Erythroblast (primary cell): ENCODE measurements at regions not wholly inside any gene's neighbourhood (a gene's known extent, or its start where the extent isn't known, plus 50 kb on each side); places are given as distances from the start of the nearest gene placed in this dataset.

Experiments used
- DNase-seq, 2 experiments: peaks; one replicate each; lab custom pipeline; 2025; lab: John Stamatoyannopoulos, UW
- GATA1 ChIP-seq: IDR thresholded peaks from 2 replicates; pipeline ENCODE4 v1.6.1; 2011; ENCODE audit warnings: low read depth, mild to moderate bottlenecking, control low read depth, low read length, moderate library complexity
- POLR2A ChIP-seq: IDR thresholded peaks from 2 replicates; pipeline ENCODE4 v1.6.1; 2011; ENCODE audit warnings: mild to moderate bottlenecking, low read length

DNA sequence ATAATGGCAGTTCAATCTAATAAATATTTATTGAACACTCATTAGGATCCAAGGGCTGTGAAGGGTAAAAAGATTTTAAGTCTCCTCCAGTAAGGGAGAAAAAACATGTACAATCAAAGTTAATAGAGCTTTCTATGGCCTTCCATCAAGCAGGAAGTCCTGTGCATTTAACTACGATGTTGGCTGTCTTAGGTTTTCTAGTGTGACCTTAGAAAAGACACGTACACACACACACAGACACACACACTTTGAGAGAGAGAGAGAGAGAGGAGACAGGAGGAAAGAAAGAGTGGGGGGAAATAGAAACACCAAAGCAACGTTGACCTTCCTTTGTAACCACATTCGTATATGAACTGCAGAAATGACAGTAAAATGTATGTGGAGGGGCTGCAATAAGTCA lies 126.1 kb upstream of the TMC3 start:
- DNase-seq = no peak
- TF ChIP-seq GATA1 = no peak
- TF ChIP-seq POLR2A = no peak

GRCh38 chr15:81498294-81498693 lies 124.3 kb upstream of the TMC3 start:
- no peak for TF ChIP-seq GATA1
- no peak for DNase-seq

GRCh38 chr15:81497238-81497637 lies 123.2 kb upstream of the TMC3 start:
- TF ChIP-seq POLR2A = no peak
- TF ChIP-seq GATA1 = no peak
- no peak for DNase-seq

- TF ChIP-seq POLR2A (no peak), GATA1 (no peak)
- no peak for DNase-seq
Observed at GRCh38 chr15:81495780-81496467, 121.9 kb upstream of the TMC3 start.

GRCh38 chr15:81492969-81493645 lies 119.1 kb upstream of the TMC3 start:
- TF ChIP-seq POLR2A = no peak
- no peak for TF ChIP-seq GATA1
- DNase-seq = no peak

DNA sequence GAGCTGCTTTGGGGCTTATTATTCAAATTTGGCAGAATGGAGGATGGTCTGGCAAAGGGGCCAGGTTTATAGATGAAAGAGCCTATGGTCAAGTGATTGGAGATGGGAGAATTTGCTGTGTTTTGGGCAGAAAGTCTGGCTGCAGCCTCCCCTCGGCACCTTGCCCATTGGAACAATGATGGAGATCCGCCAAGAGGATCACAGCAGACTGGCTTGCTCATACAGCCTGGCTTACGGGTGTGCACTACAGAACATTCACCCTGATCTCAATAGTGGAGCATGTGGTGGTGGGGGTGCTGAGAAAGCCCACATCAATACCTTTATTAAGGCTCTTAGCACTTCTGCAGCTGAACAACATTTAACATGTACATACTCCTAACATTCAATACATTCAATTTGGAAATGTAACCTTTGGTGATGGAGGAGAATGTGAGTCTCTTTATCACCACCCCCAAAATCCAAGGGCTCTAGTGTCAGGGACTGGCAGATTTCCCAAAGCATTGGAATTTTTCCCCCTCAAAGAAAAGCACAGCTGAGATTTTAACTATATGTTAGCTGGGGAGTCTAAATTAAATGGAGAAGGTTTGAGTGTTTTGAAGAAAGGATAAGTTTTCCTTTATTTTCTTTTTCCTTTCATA lies 118.4 kb upstream of the TMC3 start:
- TF ChIP-seq POLR2A = no peak
- TF ChIP-seq GATA1 = no peak
- no peak for DNase-seq

DNA sequence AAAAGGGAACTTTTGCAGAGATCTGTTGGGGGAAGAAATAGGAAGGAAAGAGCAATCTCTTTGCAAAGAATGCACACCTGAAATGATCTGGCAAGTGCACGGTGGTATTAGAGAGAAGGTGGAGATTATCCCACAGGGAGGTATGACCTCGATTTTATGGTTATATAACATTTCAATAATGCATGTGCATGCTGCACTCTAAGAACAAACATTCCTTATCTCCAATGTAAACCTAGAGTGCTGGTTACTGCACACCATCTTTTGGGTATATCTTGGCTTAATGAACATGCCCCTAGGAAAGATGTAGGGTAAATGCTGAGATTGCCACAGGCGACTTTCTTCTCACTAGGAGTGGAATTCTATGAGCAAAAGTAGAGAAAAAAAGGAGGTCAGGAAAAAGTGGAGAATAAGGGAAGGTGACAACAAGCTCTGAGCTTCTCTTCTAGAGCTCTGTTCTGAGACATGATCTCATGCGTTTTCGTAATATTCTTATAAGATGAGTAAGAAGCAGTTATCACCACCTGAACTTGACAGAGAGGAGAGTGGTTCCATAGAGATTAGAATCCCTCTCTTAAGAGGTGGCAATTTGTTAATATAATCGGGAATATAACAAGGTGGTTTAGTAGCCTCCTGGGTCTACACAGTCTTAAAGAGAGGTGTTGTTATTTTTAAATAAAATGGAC lies 117.5 kb upstream of the TMC3 start:
- TF ChIP-seq GATA1 (no peak), POLR2A (no peak)

GRCh38 chr15:81485806-81486205 lies 111.8 kb upstream of the TMC3 start:
- DNase-seq = no peak
- TF ChIP-seq GATA1 (no peak), POLR2A (no peak)

More for the DNA sequence above, 117.5 kb upstream of the TMC3 start:
- DNase-seq = no peak

DNA sequence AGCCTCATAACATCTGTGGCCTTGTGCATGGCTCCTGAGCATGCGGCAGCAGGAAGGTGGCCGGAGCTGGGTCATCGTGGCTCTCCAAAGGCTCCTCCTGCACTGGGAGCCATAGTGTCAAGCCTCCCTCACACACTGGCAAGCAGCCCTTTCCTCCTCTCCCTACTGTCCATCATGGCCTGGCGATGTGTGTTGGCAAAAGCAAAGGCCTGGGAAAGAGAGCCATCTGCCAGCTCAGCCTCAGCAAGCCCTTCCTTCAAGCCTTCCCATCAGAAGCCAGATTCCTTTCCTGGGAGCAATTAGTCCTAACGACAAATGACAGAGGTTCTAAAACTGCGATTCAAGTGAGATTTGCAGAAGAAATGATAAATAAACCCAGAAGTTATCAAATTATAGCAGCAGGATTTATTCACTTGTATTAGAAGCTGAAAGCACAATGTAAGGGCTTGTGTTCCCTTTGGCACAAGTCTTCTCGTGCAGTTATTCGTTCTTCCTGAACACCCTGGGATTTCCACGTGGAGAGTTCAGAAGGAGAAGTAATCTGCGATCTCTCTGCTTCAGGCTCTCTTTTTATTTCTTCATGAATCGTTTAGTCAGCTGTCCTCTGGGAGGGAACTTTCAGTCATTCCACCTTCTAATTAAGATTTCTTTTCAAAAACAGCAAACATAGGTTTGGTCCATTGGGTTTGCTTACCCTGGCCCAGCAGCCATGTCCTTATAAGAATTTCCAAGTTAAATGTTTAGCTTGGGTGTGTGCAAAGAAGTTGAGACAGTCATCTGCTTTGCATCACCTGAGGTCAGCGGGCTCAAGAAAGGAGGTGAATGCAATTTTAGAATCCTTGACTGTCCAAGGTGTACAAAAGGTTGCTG lies 110.3 kb upstream of the TMC3 start:
- no peak for DNase-seq
- no peak for TF ChIP-seq POLR2A

GRCh38 chr15:81483496-81483895 lies 109.5 kb upstream of the TMC3 start:
- DNase-seq = no peak
- no peak for TF ChIP-seq GATA1
- TF ChIP-seq POLR2A = no peak

GRCh38 chr15:81481346-81481745 lies 107.3 kb upstream of the TMC3 start:
- TF ChIP-seq POLR2A (no peak), GATA1 (no peak)
- DNase-seq = no peak

DNA sequence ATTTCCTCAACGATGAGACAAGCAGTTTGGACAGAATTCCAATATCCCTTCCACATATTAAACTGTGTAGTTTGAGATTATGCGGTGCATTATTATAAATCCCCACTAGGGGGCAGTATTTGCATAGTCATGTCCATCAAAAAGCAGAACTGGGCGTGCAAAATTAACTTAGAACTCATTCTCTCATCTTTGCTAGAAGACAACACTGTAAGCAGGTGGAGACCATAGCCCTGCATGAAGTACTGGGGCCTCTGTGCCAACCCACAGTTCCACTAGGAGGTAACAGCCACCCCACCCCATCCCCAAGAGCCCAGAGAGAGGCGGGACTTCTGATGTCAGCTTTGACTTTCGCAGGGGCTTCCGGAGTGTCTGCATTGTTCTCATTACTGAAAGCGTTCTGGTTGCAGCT lies 106.6 kb upstream of the TMC3 start:
- TF ChIP-seq GATA1 = no peak
- no peak for TF ChIP-seq POLR2A
- peak; percentile 39 to 66 for DNase-seq

DNA sequence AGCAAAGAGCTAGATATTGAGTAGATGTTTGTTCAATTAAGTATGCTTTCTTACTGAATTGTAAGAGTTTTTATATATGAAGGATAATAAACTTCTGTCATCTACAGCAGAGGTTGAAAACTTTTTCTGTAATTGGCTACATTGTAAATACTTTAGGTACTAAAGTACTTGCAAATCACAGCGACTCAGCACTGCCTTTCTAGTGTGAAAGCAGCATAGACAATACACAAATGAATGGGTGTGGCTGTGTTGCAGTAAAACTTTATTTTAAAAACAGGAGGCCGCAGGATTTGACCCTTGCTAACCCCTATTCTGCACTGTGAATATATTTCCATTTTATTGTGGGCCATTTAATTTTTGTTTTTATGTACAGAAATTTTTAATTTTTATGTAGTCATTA lies 104.3 kb upstream of the TMC3 start:
- TF ChIP-seq POLR2A = no peak
- no peak for TF ChIP-seq GATA1
- no peak for DNase-seq

DNA sequence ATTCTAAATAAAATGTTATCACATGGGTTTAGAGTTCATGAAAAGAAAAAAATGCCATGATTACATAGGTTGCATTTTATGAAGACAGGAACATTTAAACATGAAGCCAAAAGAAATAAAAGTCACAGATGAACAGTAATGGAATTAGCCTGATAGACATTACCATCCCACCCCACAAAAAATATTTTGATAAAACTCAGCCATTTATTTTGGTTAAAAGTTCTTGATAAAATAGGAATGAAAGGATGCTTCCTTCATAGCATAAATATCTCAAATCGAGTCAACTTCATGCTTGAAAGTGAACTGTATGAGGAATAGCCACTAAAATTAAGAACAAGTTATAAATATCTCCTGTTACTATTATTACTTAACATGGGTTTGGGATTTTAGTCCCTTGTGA lies 101.9 kb upstream of the TMC3 start:
- no peak for TF ChIP-seq GATA1
- no peak for TF ChIP-seq POLR2A
- DNase-seq = no peak
